ENCODE measurements at regions not wholly inside any gene's neighbourhood (a gene's known extent, or its start where the extent isn't known, plus 50 kb on each side); places are given as distances from the start of the nearest gene placed in this dataset. TPM values are rescaled to one million over a fixed set of nuclear protein-coding genes. Genes with fewer than 3 reads are reported as not detected.

DNA sequence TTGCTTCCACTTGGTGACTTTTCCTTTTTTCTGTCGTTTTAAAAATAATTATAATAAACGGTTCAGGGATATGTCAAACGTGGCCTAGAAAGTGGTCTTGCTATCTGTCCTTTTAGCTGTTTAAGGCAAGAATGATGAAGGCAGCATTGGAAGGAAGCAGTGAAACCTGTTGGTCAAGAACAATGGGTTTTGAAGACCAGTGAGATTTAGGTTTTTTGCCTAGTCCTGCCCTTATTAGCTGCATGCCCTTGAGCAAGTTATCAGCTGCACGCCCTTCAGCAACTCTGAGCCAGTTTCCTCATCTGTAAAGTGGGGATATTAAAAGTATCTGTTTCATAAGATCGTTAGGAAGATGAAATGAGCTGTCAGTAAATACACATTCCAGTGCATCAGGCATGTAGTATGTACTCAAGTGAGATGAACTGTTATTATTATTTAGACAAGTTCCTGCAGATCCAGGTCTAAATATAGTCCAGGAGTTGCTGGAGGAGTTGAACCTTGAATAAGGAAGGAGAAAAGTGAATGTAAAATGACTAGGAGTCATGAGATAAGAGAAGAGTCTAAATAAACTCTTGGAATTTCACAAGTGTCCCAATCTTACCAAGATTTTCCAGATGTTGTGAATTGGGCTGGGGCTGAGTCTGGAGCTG is 90.8 kb upstream of the HSD17B12 start:
- intact Hi-C loops (cut with DNase I): no loop called here
- DNase-seq (ENCODE audit: low spot score): no peak

DNA sequence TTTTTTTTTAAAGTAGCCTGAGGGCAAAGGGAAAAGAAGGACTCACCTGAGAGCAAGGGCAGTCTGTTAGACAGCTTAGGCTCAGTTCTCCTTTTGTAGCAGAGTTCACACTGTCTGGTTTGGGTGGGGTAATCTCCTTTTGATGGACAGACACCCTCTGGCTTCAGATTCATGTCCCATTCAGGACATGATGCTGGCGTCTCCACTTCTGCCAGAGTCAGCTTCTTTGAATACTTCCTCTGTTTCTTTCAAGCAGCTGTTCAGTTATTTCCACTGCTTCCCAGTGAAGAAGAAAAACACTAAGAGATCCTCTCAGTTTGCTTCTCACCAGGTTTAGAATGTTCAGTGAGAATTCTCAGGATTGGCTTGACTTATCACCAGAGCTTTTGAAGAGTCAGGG is 79.0 kb upstream of the HSD17B12 start:
- intact Hi-C loops (cut with DNase I): no loop called here
- no peak for DNase-seq (ENCODE audit: low spot score)

DNA sequence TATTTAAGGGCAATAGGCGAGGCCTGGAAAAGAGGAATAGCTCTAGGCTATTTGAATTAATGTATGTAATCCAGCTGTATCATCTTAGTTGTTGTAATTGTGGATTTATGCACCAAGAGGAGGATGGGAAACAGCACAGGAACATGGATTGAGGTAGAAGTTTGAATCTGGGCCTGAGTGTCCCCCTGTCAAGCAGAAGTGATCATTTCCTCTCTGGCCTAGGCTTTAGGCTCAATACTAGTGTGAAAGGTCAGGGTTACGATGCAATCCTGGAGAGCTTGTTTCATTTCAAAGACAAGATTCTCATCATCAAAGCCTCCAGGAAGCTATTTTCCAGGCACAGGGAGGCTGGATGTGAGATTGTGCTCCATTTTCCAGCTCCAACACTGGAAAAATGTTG is 77.9 kb upstream of the HSD17B12 start:
- intact Hi-C loops (cut with DNase I): no loop called here

DNA sequence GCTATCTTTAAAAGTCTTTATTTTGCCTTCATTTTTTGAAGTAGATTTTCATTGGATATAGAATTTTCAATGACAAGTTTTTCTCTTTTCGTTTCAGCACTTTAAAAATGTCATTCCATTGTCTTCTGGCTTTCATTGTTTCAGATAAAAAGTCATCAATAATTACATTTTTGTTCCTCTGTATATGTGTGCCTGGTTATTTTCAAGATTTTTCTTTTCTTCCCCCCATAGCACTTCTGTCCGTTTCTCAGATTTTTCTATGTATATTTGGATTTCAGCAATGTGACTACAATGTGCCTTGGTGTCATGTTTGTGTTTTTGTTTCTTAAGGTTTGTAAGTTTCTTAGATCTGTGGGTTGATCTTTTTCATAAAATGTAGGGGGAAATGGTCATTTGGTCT is 66.3 kb upstream of the HSD17B12 start:
- DNase-seq (ENCODE audit: low spot score): no peak
- intact Hi-C loops (cut with DNase I): no loop called here

More for the DNA sequence above, 77.9 kb upstream of the HSD17B12 start:
- DNase-seq (ENCODE audit: low spot score): no peak

DNA sequence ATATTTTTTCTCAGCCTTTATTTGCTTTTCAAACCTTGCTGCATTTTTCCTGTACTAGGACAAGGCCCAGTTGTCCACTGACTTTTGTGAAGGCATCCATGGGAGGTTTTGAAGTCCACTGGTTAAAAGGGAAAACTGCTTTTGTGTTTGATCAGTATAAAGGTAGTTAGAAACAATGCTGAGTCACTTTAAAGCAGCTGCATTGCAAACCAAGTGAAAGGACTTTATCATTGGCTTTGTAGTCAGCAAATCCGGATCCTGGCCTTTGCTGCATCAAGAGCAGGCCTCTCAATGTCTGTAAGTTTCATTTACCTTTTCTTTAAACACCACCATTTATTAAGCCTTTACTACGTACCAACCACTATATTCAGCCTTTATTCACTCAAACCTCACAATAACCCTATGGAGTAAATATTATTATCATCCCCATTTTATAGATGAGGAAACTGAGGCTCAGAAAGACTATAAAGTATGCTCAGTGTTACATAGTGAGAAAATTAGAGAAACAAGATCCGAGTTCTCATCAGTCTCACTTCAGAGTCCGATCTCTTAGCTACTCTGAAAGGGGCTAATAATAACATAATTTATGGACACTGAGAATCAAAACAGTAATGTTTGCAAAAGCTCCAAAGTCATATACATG is 60.6 kb upstream of the HSD17B12 start:
- intact Hi-C loops (cut with DNase I): no loop called here
- no peak for DNase-seq (ENCODE audit: low spot score)

DNA sequence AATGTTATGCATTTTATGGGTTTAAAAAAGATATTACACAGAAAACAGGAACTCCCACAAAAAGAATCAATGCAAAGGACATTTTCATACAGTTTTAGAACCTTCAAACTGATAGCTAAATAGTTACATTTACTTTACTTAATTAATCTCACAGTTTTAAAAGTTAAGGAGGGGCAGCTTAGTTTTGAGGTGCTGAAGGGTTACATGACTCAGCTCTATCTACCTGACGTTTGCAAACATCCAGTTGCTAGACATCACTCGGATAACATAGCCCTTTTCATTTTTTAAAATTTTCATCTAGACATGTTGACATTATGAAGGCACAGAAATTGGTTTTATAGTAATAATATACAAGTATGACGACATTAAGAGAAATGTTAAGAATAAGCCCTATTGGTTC is 53.7 kb upstream of the HSD17B12 start:
- DNase-seq (ENCODE audit: low spot score): no peak
- intact Hi-C loops (cut with DNase I): no loop called here

Small RNA genes lying in the stretch of these regions (microRNA-seq; reads per million reads assigned to microRNA genes)
- gene MIR129-2 (4.4 reads per million, percentile 4 among the genes with 10 or more reads in this experiment), gene MIR670 (not detected)

Measured in cardiac septum (tissue), 1 donor.